ENCODE measurements at regions not wholly inside any gene's neighbourhood (a gene's known extent, or its start where the extent isn't known, plus 50 kb on each side); places are given as distances from the start of the nearest gene placed in this dataset.

GRCh38 chr11:115084231-115084630 lies 405.9 kb downstream of the NXPE2 start:
- no peak for DNase-seq

- no peak for DNase-seq
Measured at GRCh38 chr11:115085461-115086210, 407.3 kb downstream of the NXPE2 start.

- no peak for DNase-seq
Measured at GRCh38 chr11:115087791-115088190, 409.5 kb downstream of the NXPE2 start.

GRCh38 chr11:115092516-115092915 lies 411.7 kb downstream of the CADM1 start:
- DNase-seq = no peak

- no peak for DNase-seq
Measured at GRCh38 chr11:115097796-115098408, 406.3 kb downstream of the CADM1 start.

GRCh38 chr11:115100706-115101105 lies 403.5 kb downstream of the CADM1 start:
- DNase-seq = no peak

- no peak for DNase-seq
Measured at GRCh38 chr11:115103921-115104320, 400.3 kb downstream of the CADM1 start.

- no peak for DNase-seq
Measured at GRCh38 chr11:115104851-115105453, 399.3 kb downstream of the CADM1 start.

- no peak for DNase-seq
Measured at GRCh38 chr11:115111066-115111465, 393.1 kb downstream of the CADM1 start.

- DNase-seq = no peak
Measured at GRCh38 chr11:115112754-115113153, 391.5 kb downstream of the CADM1 start.

- DNase-seq = no peak
Measured at GRCh38 chr11:115117956-115118493, 386.2 kb downstream of the CADM1 start.

- DNase-seq = no peak
Measured at GRCh38 chr11:115119146-115119545, 385.1 kb downstream of the CADM1 start.
